ENCODE measurements at regions not wholly inside any gene's neighbourhood (a gene's known extent, or its start where the extent isn't known, plus 50 kb on each side); places are given as distances from the start of the nearest gene placed in this dataset.

GRCh38 chr7:94060752-94061151 is 56.6 kb upstream of the BET1 start:
- no peak for ATAC-seq
- Histone ChIP-seq H3K4me3 (no peak overlapping the region), H3K9me3 (no peaks in the 10 kb centered on the region), H3K27me3 (peaks cover 25% of the 10 kb centered on the region), H3K4me1 (no peaks in the 10 kb centered on the region), H3K36me3 (no peaks in the 10 kb centered on the region), H3K27ac (no peak overlapping the region)
- WGBS, 2 donors (ENCODE audit: low coverage in 1 of 2): 33 to 35% methylated on average over 4 of the region's 5 CpGs
- TF ChIP-seq CTCF (IDR thresholded peaks at IDR 0.05) (no peak), POLR2AphosphoS5 (IDR thresholded peaks at IDR 0.05) (no peak), EP300 (IDR thresholded peaks at IDR 0.05) (no peak)

- WGBS, 2 donors (ENCODE audit: low coverage in 1 of 2): 50 to 58% methylated on average over 3 of the region's 3 CpGs
- no peak for ATAC-seq
- Histone ChIP-seq H3K9me3 (no peaks in the 10 kb centered on the region), H3K36me3 (no peaks in the 10 kb centered on the region), H3K4me1 (no peaks in the 10 kb centered on the region), H3K4me3 (no peak overlapping the region), H3K27ac (no peak overlapping the region), H3K27me3 (peaks cover 25% of the 10 kb centered on the region)
- no peak for TF ChIP-seq POLR2A (IDR thresholded peaks at IDR 0.05)
- no peak for TF ChIP-seq CTCF (IDR thresholded peaks at IDR 0.05)
- no peak for TF ChIP-seq POLR2AphosphoS5 (IDR thresholded peaks at IDR 0.05)
- TF ChIP-seq EP300 (IDR thresholded peaks at IDR 0.05): no peak
Observed at GRCh38 chr7:94061326-94061725, 57.2 kb upstream of the BET1 start.

- 87 to 95% methylated on average over 3 of the region's 3 CpGs for WGBS, 2 donors (ENCODE audit: low coverage in 1 of 2)
- ATAC-seq: no peak
- no peak for TF ChIP-seq CTCF (IDR thresholded peaks at IDR 0.05)
- no peak for TF ChIP-seq EP300 (IDR thresholded peaks at IDR 0.05)
- Histone ChIP-seq H3K4me3 (no peak overlapping the region), H3K27ac (no peak overlapping the region), H3K27me3 (peaks cover 25% of the 10 kb centered on the region), H3K36me3 (no peaks in the 10 kb centered on the region), H3K9me3 (no peaks in the 10 kb centered on the region), H3K4me1 (no peaks in the 10 kb centered on the region)
Observed at GRCh38 chr7:94062372-94062771, 58.2 kb upstream of the BET1 start.

GRCh38 chr7:94064541-94065191 is 60.5 kb upstream of the BET1 start:
- TF ChIP-seq POLR2A (IDR thresholded peaks at IDR 0.05) (no peak), POLR2AphosphoS5 (IDR thresholded peaks at IDR 0.05) (no peak), EP300 (IDR thresholded peaks at IDR 0.05) (no peak), CTCF (IDR thresholded peaks at IDR 0.05) (no peak)
- Histone ChIP-seq H3K4me1 (no peaks in the 10 kb centered on the region), H3K4me3 (no peak overlapping the region), H3K27ac (no peak overlapping the region), H3K9me3 (no peaks in the 10 kb centered on the region), H3K36me3 (no peaks in the 10 kb centered on the region), H3K27me3 (peaks cover 25% of the 10 kb centered on the region)
- 46 to 49% methylated on average over 4 of the region's 4 CpGs for WGBS, 2 donors (ENCODE audit: low coverage in 1 of 2)
- no peak for ATAC-seq

GRCh38 chr7:94067047-94067446 is 62.9 kb upstream of the BET1 start:
- Histone ChIP-seq H3K4me1 (no peaks in the 10 kb centered on the region), H3K36me3 (no peaks in the 10 kb centered on the region), H3K9me3 (no peaks in the 10 kb centered on the region), H3K27ac (no peak overlapping the region), H3K4me3 (no peak overlapping the region), H3K27me3 (peaks cover 6% of the 10 kb centered on the region)
- TF ChIP-seq POLR2AphosphoS5 (IDR thresholded peaks at IDR 0.05) (no peak), EP300 (IDR thresholded peaks at IDR 0.05) (no peak)
- 67 to 75% methylated on average over 1 of the region's 1 CpG for WGBS, 2 donors (ENCODE audit: low coverage in 1 of 2)
- ATAC-seq: no peak
